ENCODE measurements at regions not wholly inside any gene's neighbourhood (a gene's known extent, or its start where the extent isn't known, plus 50 kb on each side); places are given as distances from the start of the nearest gene placed in this dataset.
"Not testable (repeated sequence)": the region's sequence is repeated elsewhere in the genome, so short reads cannot be mapped to it uniquely, and the experiment has no call there.

DNA sequence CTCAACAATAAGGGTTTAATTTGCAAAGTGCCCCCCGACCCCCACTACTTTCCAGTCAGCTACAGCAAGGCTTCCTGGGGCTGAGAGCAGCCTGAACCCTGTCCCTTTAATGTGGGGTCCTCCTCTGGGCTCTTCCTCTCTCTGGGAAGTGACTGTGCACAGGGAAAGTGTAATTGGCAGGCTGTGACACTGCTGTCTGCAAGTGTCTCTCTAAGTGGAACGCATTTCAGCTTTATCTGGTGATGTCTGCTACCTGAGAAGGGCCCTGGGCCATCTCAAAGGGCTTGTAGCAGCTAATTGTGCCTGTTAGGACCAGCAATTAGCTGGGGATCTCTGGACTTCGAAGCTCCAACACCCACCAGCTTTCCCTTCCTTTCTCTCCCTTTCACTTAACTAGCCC is 406.6 kb downstream of the TSHZ3 start:
- no peak overlapping the region for H3K27ac ChIP-seq (ENCODE audit: low read depth)
- H3K4me1 ChIP-seq (ENCODE audit: insufficient read depth): no peaks in the 10 kb centered on the region
- DNase-seq (ENCODE audit: extremely low spot score): no peak
- H3K36me3 ChIP-seq (ENCODE audit: insufficient read depth): no peaks in the 10 kb centered on the region
- WGBS: 27% methylated on average over 3 of the region's 3 CpGs
- H3K4me3 ChIP-seq (ENCODE audit: low read depth, low read length): no peak overlapping the region

DNA sequence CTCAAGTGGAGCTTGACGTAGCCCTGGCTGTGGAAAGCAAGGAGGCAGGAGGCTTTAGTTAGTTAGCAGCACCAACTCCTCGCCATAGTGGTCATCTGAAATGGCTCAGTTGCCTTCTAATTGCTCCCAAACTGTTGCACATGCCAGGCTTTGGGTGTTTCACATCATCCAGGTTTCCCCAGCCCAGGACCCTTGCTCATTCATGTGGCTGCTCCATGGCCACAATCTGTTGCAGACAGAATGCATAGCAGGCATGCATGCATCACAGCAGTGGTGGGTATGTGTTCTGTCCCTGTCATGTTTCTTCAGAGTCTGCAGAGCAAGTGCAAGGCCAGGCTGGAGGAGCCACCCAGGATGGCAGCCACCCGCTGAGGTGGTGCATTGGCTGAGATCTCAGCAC is 407.6 kb downstream of the TSHZ3 start:
- H3K36me3 ChIP-seq (ENCODE audit: insufficient read depth): no peaks in the 10 kb centered on the region
- WGBS: 50% methylated on average over 3 of the region's 3 CpGs
- H3K27ac ChIP-seq (ENCODE audit: low read depth): no peak overlapping the region

GRCh38 chr19:30936276-30936675 is 413.0 kb downstream of the TSHZ3 start:
- no peaks in the 10 kb centered on the region for H3K4me1 ChIP-seq (ENCODE audit: insufficient read depth)
- WGBS: 86% methylated on average over 5 of the region's 5 CpGs
- no peak overlapping the region for H3K27ac ChIP-seq (ENCODE audit: low read depth)
- H3K4me3 ChIP-seq (ENCODE audit: low read depth, low read length): no peak overlapping the region
- no peak for DNase-seq (ENCODE audit: extremely low spot score)
- no peaks in the 10 kb centered on the region for H3K36me3 ChIP-seq (ENCODE audit: insufficient read depth)

More for the DNA sequence above, 407.6 kb downstream of the TSHZ3 start:
- DNase-seq (ENCODE audit: extremely low spot score): no peak
- no peaks in the 10 kb centered on the region for H3K4me1 ChIP-seq (ENCODE audit: insufficient read depth)
- H3K4me3 ChIP-seq (ENCODE audit: low read depth, low read length): no peak overlapping the region

- WGBS: 40% methylated on average over 4 of the region's 4 CpGs
- Histone ChIP-seq H3K36me3 (ENCODE audit: insufficient read depth) (no peaks in the 10 kb centered on the region), H3K4me3 (ENCODE audit: low read depth, low read length) (no peak overlapping the region), H3K4me1 (ENCODE audit: insufficient read depth) (no peaks in the 10 kb centered on the region), H3K27ac (ENCODE audit: low read depth) (no peak overlapping the region)
- no peak for DNase-seq (ENCODE audit: extremely low spot score)
These were observed 414.1 kb downstream of the TSHZ3 start for GRCh38 chr19:30935146-30935545.

- H3K4me3 ChIP-seq (ENCODE audit: low read depth, low read length); H3K36me3 ChIP-seq (ENCODE audit: insufficient read depth); H3K27ac ChIP-seq (ENCODE audit: low read depth); DNase-seq (ENCODE audit: extremely low spot score); H3K4me1 ChIP-seq (ENCODE audit: insufficient read depth): not testable (repeated sequence)
- 90% methylated on average over 3 of the region's 3 CpGs for WGBS
These were observed 415.8 kb downstream of the TSHZ3 start for GRCh38 chr19:30933454-30933853.

GRCh38 chr19:30932854-30933253 is 416.4 kb downstream of the TSHZ3 start:
- Histone ChIP-seq H3K4me3 (ENCODE audit: low read depth, low read length) (no peak overlapping the region), H3K27ac (ENCODE audit: low read depth) (no peak overlapping the region), H3K36me3 (ENCODE audit: insufficient read depth) (no peaks in the 10 kb centered on the region), H3K4me1 (ENCODE audit: insufficient read depth) (no peaks in the 10 kb centered on the region)
- no peak for DNase-seq (ENCODE audit: extremely low spot score)
- WGBS: 75% methylated on average over 3 of the region's 3 CpGs

DNA sequence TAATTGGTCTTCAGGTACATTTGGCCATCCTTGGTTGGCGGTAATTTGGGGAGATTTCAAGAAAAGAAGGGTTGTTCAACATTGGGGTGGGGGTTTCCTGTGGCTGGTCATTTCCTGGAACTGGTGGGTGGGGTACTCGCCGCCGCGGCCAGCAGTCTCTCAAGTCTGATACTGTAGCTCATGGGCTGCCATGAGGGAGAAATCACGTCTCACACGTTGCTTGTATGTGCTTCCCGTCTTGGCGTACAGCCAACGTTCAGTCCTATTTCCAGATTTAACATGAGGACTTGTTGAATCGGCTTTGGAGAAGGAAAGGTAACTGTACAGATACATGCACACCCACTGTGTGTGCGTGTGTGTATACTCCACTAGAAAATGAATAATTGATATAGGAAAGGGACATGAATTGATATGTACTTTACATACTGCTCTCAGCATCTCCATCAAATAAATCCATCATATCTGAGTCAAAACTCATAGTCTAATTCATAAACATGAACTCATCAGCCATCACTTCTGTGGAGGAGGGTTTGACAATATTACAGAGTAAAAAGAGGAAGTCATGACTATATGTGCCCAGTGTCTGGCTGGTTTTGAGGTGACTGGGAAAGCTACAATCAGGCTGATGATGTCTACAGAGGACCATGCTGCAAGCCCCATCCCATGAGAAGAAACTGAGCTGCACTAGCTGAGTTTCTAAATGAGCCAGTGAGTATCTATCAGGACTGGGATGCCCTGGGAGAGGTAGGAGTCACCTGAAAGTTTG is 418.1 kb downstream of the TSHZ3 start:
- 73% methylated on average over 12 of the region's 12 CpGs for WGBS
- Histone ChIP-seq H3K4me1 (ENCODE audit: insufficient read depth) (no peaks in the 10 kb centered on the region), H3K27ac (ENCODE audit: low read depth) (no peak overlapping the region), H3K4me3 (ENCODE audit: low read depth, low read length) (no peak overlapping the region), H3K36me3 (ENCODE audit: insufficient read depth) (no peaks in the 10 kb centered on the region)
- DNase-seq (ENCODE audit: extremely low spot score): no peak

DNA sequence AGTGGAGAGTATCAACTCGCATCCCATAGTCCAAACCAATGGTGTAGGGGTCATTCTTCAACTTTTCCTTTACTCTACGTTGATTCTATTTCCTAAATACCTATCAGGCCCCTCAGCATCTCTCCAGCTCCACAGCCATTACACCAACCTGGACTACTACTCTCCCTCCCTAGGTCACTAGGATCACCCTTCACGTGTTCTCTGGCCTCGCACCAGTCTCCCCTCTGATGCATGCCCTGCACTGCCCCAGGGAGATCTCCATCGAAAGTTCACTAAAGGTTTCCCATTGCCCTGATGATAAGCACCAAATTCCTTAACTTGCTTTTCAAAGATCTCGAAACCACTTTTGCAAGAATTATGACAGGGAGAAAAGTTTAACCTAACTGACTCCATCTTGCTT is 421.5 kb downstream of the TSHZ3 start:
- WGBS: 87% methylated on average over 6 of the region's 6 CpGs
- no peak overlapping the region for H3K27ac ChIP-seq (ENCODE audit: low read depth)
- H3K4me3 ChIP-seq (ENCODE audit: low read depth, low read length): no peak overlapping the region
- no peak for DNase-seq (ENCODE audit: extremely low spot score)
- no peaks in the 10 kb centered on the region for H3K36me3 ChIP-seq (ENCODE audit: insufficient read depth)
- H3K4me1 ChIP-seq (ENCODE audit: insufficient read depth): no peaks in the 10 kb centered on the region

DNA sequence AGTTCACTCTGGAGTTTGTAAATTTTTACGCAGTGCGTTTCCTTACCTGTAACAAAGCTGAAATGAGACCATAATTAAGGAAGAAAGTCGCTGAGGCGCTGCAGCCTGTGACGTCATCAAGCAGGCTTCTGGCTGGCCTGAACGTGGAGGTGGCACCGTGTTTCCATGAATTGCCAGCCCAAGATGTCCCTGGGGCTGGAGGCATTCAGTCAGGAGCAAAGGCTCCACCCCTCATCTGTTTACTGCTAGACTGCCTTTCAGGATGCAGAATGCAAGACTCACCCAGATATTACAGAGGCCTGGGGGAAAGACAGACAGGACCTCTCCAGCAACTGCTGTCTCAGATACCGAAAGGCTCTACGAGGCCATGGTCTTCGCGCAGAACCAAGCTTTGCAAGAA is 424.6 kb downstream of the TSHZ3 start:
- Histone ChIP-seq H3K4me1 (ENCODE audit: insufficient read depth) (no peaks in the 10 kb centered on the region), H3K27ac (ENCODE audit: low read depth) (no peak overlapping the region), H3K4me3 (ENCODE audit: low read depth, low read length) (no peak overlapping the region), H3K36me3 (ENCODE audit: insufficient read depth) (no peaks in the 10 kb centered on the region)
- DNase-seq (ENCODE audit: extremely low spot score): no peak
- WGBS: 53% methylated on average over 11 of the region's 11 CpGs

- WGBS: 34% methylated on average over 11 of the region's 11 CpGs
- no peak for DNase-seq (ENCODE audit: extremely low spot score)
- H3K4me3 ChIP-seq (ENCODE audit: low read depth, low read length): no peak overlapping the region
These were observed 425.1 kb downstream of the TSHZ3 start for GRCh38 chr19:30924069-30924636.

DNA sequence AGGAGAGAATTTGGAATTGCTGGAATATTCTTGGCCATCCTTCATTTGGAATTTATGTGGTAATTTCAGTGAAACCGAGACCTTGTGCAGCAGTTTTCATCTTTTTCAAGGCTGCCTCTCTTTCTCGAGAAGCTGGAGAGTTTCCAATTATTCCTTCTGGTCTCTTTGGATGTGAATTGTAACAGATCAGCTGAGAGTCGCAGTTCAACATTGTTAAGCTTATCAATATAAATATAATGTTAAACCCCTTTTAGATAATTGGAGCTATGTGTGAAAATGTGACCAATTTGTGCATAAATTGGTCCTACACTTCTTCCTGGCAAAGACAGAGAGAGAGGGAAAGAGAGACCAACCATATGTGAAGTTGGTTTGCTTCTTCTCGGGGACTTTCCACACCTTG is 425.6 kb downstream of the TSHZ3 start:
- WGBS: 58% methylated on average over 4 of the region's 4 CpGs
- DNase-seq (ENCODE audit: extremely low spot score): no peak
- no peaks in the 10 kb centered on the region for H3K36me3 ChIP-seq (ENCODE audit: insufficient read depth)
- no peaks in the 10 kb centered on the region for H3K4me1 ChIP-seq (ENCODE audit: insufficient read depth)
- no peak overlapping the region for H3K4me3 ChIP-seq (ENCODE audit: low read depth, low read length)
- H3K27ac ChIP-seq (ENCODE audit: low read depth): no peak overlapping the region

More at GRCh38 chr19:30924069-30924636, 425.1 kb downstream of the TSHZ3 start:
- no peaks in the 10 kb centered on the region for H3K4me1 ChIP-seq (ENCODE audit: insufficient read depth)
- no peak overlapping the region for H3K27ac ChIP-seq (ENCODE audit: low read depth)
- H3K36me3 ChIP-seq (ENCODE audit: insufficient read depth): no peaks in the 10 kb centered on the region

DNA sequence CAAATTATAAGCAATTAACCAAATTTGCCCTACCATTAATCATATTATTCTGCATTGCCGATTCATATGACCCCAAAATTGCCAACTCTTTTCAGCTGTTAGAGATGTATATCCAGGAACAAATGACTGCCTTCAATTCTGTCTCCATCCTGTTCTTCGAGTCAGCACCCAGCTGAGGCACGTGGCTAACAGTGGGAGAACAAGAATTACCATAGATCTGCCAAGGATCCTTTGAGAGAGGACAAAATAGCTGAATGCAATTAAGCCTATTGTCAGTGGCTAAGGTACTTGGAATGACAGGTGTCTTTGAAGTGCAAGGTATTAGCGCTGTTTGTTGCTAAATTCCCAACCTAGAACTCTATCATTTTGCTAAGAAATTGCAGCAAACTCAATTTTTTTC is 426.1 kb downstream of the TSHZ3 start:
- Histone ChIP-seq H3K27ac (ENCODE audit: low read depth) (no peak overlapping the region), H3K4me1 (ENCODE audit: insufficient read depth) (no peaks in the 10 kb centered on the region), H3K4me3 (ENCODE audit: low read depth, low read length) (no peak overlapping the region), H3K36me3 (ENCODE audit: insufficient read depth) (no peaks in the 10 kb centered on the region)
- 81% methylated on average over 4 of the region's 4 CpGs for WGBS
- no peak for DNase-seq (ENCODE audit: extremely low spot score)

- no peak for DNase-seq (ENCODE audit: extremely low spot score)
- 76% methylated on average over 11 of the region's 11 CpGs for WGBS
- H3K4me1 ChIP-seq (ENCODE audit: insufficient read depth): no peaks in the 10 kb centered on the region
- no peak overlapping the region for H3K4me3 ChIP-seq (ENCODE audit: low read depth, low read length)
- no peaks in the 10 kb centered on the region for H3K36me3 ChIP-seq (ENCODE audit: insufficient read depth)
- no peak overlapping the region for H3K27ac ChIP-seq (ENCODE audit: low read depth)
These were observed 429.0 kb downstream of the TSHZ3 start for GRCh38 chr19:30920222-30920621.

GRCh38 chr19:30919737-30920136 is 429.5 kb downstream of the TSHZ3 start:
- H3K4me1 ChIP-seq (ENCODE audit: insufficient read depth): no peaks in the 10 kb centered on the region
- H3K4me3 ChIP-seq (ENCODE audit: low read depth, low read length): no peak overlapping the region
- H3K36me3 ChIP-seq (ENCODE audit: insufficient read depth): no peaks in the 10 kb centered on the region
- no peak overlapping the region for H3K27ac ChIP-seq (ENCODE audit: low read depth)
- 69% methylated on average over 1 of the region's 1 CpG for WGBS
- DNase-seq (ENCODE audit: extremely low spot score): no peak

Measured in urinary bladder (tissue), 3 donors.